ENCODE measurements at regions not wholly inside any gene's neighbourhood (a gene's known extent, or its start where the extent isn't known, plus 50 kb on each side); places are given as distances from the start of the nearest gene placed in this dataset.

DNA sequence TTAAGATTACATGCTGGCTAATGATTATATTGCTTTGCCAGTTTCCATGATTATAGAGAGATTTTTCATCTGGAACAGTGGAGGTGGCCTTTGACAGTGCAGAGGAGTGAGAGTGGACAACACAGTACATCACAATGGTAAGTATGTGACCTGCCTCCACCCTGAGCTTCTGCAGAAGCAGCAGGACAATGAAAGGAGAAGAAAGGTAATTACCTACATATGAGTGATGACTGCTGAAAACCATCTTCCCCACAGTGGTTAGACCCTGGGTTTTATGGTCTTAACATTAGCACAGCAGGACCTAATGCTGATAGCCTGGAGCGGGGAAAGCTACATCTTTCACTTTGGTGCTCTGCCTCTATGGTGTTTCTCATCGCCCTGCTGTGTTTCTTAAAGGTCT is 454.7 kb upstream of the DDI1 start:
- intact Hi-C loops (cut with micrococcal nuclease) (loop anchor here (2.0 kb wide), 1 partner anchor 15 kb away; no protein-coding TSS in a partner anchor), dilution Hi-C loops (cut with MboI; ENCODE audit: extremely low pct_ligation_motif_present, low sequenced_read_pairs) (no loop called here)
- H3K4me3 ChIP-seq (replicated peaks in 1 of 3; ENCODE audit: insufficient read depth in 1 of 3, low read depth in 1 of 3, low read length in 3 of 3) = no peak overlapping the region
- no peaks in the 10 kb centered on the region for H3K36me3 ChIP-seq (ENCODE audit: control insufficient read depth in 2 of 2, extremely low read depth in 1 of 2, insufficient read depth in 2 of 2, low read length in 2 of 2)
- no TSS peak for BruUV-seq (replicated peaks)
- no peaks in the 10 kb centered on the region for H4K20me1 ChIP-seq (replicated peaks; ENCODE audit: control insufficient read depth, extremely low read depth, insufficient read depth, low read length)
- H3K9me3 ChIP-seq (replicated peaks; ENCODE audit: control insufficient read depth, insufficient read depth, low read length) = no peaks in the 10 kb centered on the region
- H3K9ac ChIP-seq (replicated peaks; ENCODE audit: extremely low read depth, insufficient read depth, low read length) = no peak overlapping the region
- no peak overlapping the region for H3K27ac ChIP-seq (ENCODE audit: insufficient read depth, low read depth, low read length)
- H3K9me1 ChIP-seq (replicated peaks; ENCODE audit: control insufficient read depth, extremely low read depth, insufficient read depth, low read length) = no peaks in the 10 kb centered on the region
- CTCF ChIA-PET = interaction anchor here (0.9 to 1.9 kb wide), 4 partner anchors 10 to 380 kb away, joined by 3 to 6 read pairs (median 4); no protein-coding TSS in a partner anchor
- no peaks in the 10 kb centered on the region for H3K27me3 ChIP-seq (ENCODE audit: control insufficient read depth in 2 of 2, insufficient read depth in 2 of 2, low read length in 2 of 2)
- H3K79me2 ChIP-seq (ENCODE audit: control insufficient read depth, insufficient read depth, low read length) = no peaks in the 10 kb centered on the region
- H2AFZ ChIP-seq (ENCODE audit: low read depth, low read length) = no peak overlapping the region
- no peak for TF ChIP-seq POLR2AphosphoS5 (IDR thresholded peaks at IDR 0.05; ENCODE audit: insufficient read depth, low read depth, low read length)
- no peak for TF ChIP-seq MYC (IDR thresholded peaks at IDR 0.05; ENCODE audit: low read depth, low read length)
- TF ChIP-seq FOS (IDR thresholded peaks at IDR 0.05; ENCODE audit: borderline replicate concordance, insufficient read depth, low read length) = no peak
- TF ChIP-seq EZH2 (IDR thresholded peaks at IDR 0.05; ENCODE audit: borderline replicate concordance, low read depth, low read length, severe bottlenecking) = no peak
- TF ChIP-seq GATA2 (IDR thresholded peaks at IDR 0.05; ENCODE audit: insufficient read depth, insufficient read length, low read depth, low read length) = no peak
- TF ChIP-seq POLR2A (IDR thresholded peaks at IDR 0.05; ENCODE audit: low read depth, low read length) = no peak
- no peak for TF ChIP-seq JUN (IDR thresholded peaks at IDR 0.05; ENCODE audit: borderline replicate concordance, insufficient read depth, insufficient read length, low read depth)
- TF ChIP-seq MAX (IDR thresholded peaks at IDR 0.05; ENCODE audit: insufficient read depth, insufficient read length) = no peak
- no peak for FAIRE-seq
- no peak for DNase-seq (ENCODE audit: low read depth, low spot score)
- POLR2A ChIA-PET = no interaction called here
- peaks cover 7% of the 10 kb centered on the region for H3K4me1 ChIP-seq (ENCODE audit: control insufficient read depth, extremely low read depth, insufficient read depth, low read length)
- H3K4me2 ChIP-seq (ENCODE audit: insufficient read depth, low read length) = no peak overlapping the region

- no TSS peak for BruUV-seq (replicated peaks)
- Histone ChIP-seq H3K9me3 (replicated peaks; ENCODE audit: control insufficient read depth, insufficient read depth, low read length) (no peaks in the 10 kb centered on the region), H3K4me3 (replicated peaks in 1 of 3; ENCODE audit: insufficient read depth in 1 of 3, low read depth in 1 of 3, low read length in 3 of 3) (no peak overlapping the region), H3K36me3 (ENCODE audit: control insufficient read depth in 2 of 2, extremely low read depth in 1 of 2, insufficient read depth in 2 of 2, low read length in 2 of 2) (no peaks in the 10 kb centered on the region), H3K9ac (replicated peaks; ENCODE audit: extremely low read depth, insufficient read depth, low read length) (no peak overlapping the region), H3K79me2 (ENCODE audit: control insufficient read depth, insufficient read depth, low read length) (no peaks in the 10 kb centered on the region), H2AFZ (ENCODE audit: low read depth, low read length) (no peak overlapping the region), H3K27me3 (ENCODE audit: control insufficient read depth in 2 of 2, insufficient read depth in 2 of 2, low read length in 2 of 2) (no peaks in the 10 kb centered on the region), H3K4me2 (ENCODE audit: insufficient read depth, low read length) (no peak overlapping the region), H3K9me1 (replicated peaks; ENCODE audit: control insufficient read depth, extremely low read depth, insufficient read depth, low read length) (no peaks in the 10 kb centered on the region), H3K27ac (ENCODE audit: insufficient read depth, low read depth, low read length) (no peak overlapping the region), H4K20me1 (replicated peaks; ENCODE audit: control insufficient read depth, extremely low read depth, insufficient read depth, low read length) (no peaks in the 10 kb centered on the region), H3K4me1 (ENCODE audit: control insufficient read depth, extremely low read depth, insufficient read depth, low read length) (peaks cover 14% of the 10 kb centered on the region)
- TF ChIP-seq EZH2 (IDR thresholded peaks at IDR 0.05; ENCODE audit: borderline replicate concordance, low read depth, low read length, severe bottlenecking) (no peak), GATA2 (IDR thresholded peaks at IDR 0.05; ENCODE audit: insufficient read depth, insufficient read length, low read depth, low read length) (no peak)
- TF ChIP-seq, protein P1, sequence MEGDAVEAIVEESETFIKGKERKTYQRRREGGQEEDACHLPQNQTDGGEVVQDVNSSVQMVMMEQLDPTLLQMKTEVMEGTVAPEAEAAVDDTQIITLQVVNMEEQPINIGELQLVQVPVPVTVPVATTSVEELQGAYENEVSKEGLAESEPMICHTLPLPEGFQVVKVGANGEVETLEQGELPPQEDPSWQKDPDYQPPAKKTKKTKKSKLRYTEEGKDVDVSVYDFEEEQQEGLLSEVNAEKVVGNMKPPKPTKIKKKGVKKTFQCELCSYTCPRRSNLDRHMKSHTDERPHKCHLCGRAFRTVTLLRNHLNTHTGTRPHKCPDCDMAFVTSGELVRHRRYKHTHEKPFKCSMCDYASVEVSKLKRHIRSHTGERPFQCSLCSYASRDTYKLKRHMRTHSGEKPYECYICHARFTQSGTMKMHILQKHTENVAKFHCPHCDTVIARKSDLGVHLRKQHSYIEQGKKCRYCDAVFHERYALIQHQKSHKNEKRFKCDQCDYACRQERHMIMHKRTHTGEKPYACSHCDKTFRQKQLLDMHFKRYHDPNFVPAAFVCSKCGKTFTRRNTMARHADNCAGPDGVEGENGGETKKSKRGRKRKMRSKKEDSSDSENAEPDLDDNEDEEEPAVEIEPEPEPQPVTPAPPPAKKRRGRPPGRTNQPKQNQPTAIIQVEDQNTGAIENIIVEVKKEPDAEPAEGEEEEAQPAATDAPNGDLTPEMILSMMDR (IDR thresholded peaks at IDR 0.05; ENCODE audit: extremely low read depth in 1 of 2, insufficient read depth in 1 of 2, low read depth in 1 of 2, low read length in 2 of 2) = no peak
- ChIA-PET POLR2A (no interaction called here), CTCF (interaction anchor here (1.9 kb wide), 1 partner anchor 18 kb away, joined by 6 read pairs; no protein-coding TSS in a partner anchor)
- intact Hi-C loops (cut with micrococcal nuclease) (no loop called here), dilution Hi-C loops (cut with MboI; ENCODE audit: extremely low pct_ligation_motif_present, low sequenced_read_pairs) (no loop called here)
- no peak for FAIRE-seq
- DNase-seq (ENCODE audit: low read depth, low spot score) = no peak
Measured at GRCh38 chr11:103582351-103582909, 454.0 kb upstream of the DDI1 start.
